GM13977 (cell line): ENCODE measurements at regions not wholly inside any gene's neighbourhood (a gene's known extent, or its start where the extent isn't known, plus 50 kb on each side); places are given as distances from the start of the nearest gene placed in this dataset.
"Not testable (repeated sequence)": the region's sequence is repeated elsewhere in the genome, so short reads cannot be mapped to it uniquely, and the experiment has no call there.

Experiments
- DNase-seq: peaks from one replicate; pipeline ENCODE4 v3.0.0; 2012; ENCODE audit warnings: low spot score
- CTCF ChIP-seq: IDR thresholded peaks from 2 replicates; pipeline ENCODE4 v1.5.1; 2012; ENCODE audit warnings: mild to moderate bottlenecking, control low read depth; ENCODE audit not compliant: insufficient read depth; ENCODE audit errors: extremely low read depth, missing control alignments
- in situ Hi-C: fragments of 300-500 bp; cut with MboI; formaldehyde crosslinking; loops from one replicate; pipeline ENCODE4 v1.12.0; 2022; ENCODE audit warnings: low sequenced_read_pairs, low pct_unique_long_range_greater_than_20kb, mixed read lengths, inconsistent platforms; ENCODE audit not compliant: unreplicated experiment

GRCh38 chr11:34823639-34824038, 92.5 kb downstream of the APIP start:
- TF ChIP-seq CTCF = no peak
- in situ Hi-C loops = no loop called here
- DNase-seq = no peak

- TF ChIP-seq CTCF = no peak
- no peak for DNase-seq
- in situ Hi-C loops = no loop called here
Observed at GRCh38 chr11:34823197-34823596, 93.0 kb downstream of the APIP start.

GRCh38 chr11:34819740-34820482, 96.3 kb downstream of the APIP start:
- in situ Hi-C loops = no loop called here
- no peak for DNase-seq
- no peak for TF ChIP-seq CTCF

- DNase-seq, in situ Hi-C loops: not testable (repeated sequence)
Observed at GRCh38 chr11:34817812-34818211, 98.4 kb downstream of the APIP start.

- no peak for DNase-seq
- in situ Hi-C loops = no loop called here
- TF ChIP-seq CTCF = no peak
Observed at GRCh38 chr11:34816698-34817213, 99.4 kb downstream of the APIP start.

GRCh38 chr11:34812905-34813576, 103.1 kb downstream of the APIP start:
- no peak for TF ChIP-seq CTCF
- no peak for DNase-seq
- in situ Hi-C loops = no loop called here

GRCh38 chr11:34811858-34812257, 104.3 kb downstream of the APIP start:
- in situ Hi-C loops = no loop called here
- DNase-seq = no peak

More at GRCh38 chr11:34811858-34812257, 104.3 kb downstream of the APIP start:
- TF ChIP-seq CTCF = no peak
